CD14-positive monocyte (primary cell): ENCODE measurements at regions not wholly inside any gene's neighbourhood (a gene's known extent, or its start where the extent isn't known, plus 50 kb on each side); places are given as distances from the start of the nearest gene placed in this dataset.

Experiments used
- DNase-seq, 3 donors: peaks; one replicate each; pipeline ENCODE4 v3.0.0-alpha.2; 2011 to 2022
- H2AFZ ChIP-seq: 2 replicates; pipeline ENCODE4 v1.6.0; 2012; ENCODE audit warnings: mild to moderate bottlenecking, low read depth, low read length, inconsistent platforms; ENCODE audit not compliant: insufficient read depth, poor library complexity, severe bottlenecking
- H3K27ac ChIP-seq, 2 donors: 1 replicate in 1 of 2; 2 replicates in 1 of 2; pipeline ENCODE4 v1.5.1; 2012 to 2013; ENCODE audit warnings: low read length in 2 of 2, control low read depth in 1 of 2, inconsistent platforms in 1 of 2, low read depth in 1 of 2, mild to moderate bottlenecking in 1 of 2
- H3K27me3 ChIP-seq, 2 donors: one replicate each; pipeline versions ENCODE4 v1.6.0 to v1.6.1; 2011 to 2013; ENCODE audit warnings: low read length in 2 of 2; ENCODE audit not compliant: control insufficient read depth in 2 of 2, insufficient read depth in 2 of 2
- H3K36me3 ChIP-seq, 2 donors: replicated peaks in 1 of 2; 1 replicate in 1 of 2; 2 replicates in 1 of 2; pipeline versions ENCODE4 v1.5.1 to v1.6.1; 2012 to 2013; ENCODE audit warnings: low read length in 2 of 2, control low read depth in 1 of 2, inconsistent platforms in 1 of 2, mild to moderate bottlenecking in 1 of 2; ENCODE audit not compliant: insufficient read depth in 2 of 2, control insufficient read depth in 1 of 2
- H3K4me1 ChIP-seq, 2 donors: 1 replicate in 1 of 2; 2 replicates in 1 of 2; pipeline versions ENCODE4 v1.5.1 to v1.6.1; 2012 to 2013; ENCODE audit warnings: low read length in 2 of 2, control low read depth in 1 of 2, inconsistent platforms in 1 of 2, mild to moderate bottlenecking in 1 of 2, moderate library complexity in 1 of 2; ENCODE audit not compliant: insufficient read depth in 2 of 2, control insufficient read depth in 1 of 2
- H3K4me2 ChIP-seq: replicated peaks from 2 replicates; pipeline ENCODE3; 2012; ENCODE audit warnings: low read length, moderate library complexity, mild to moderate bottlenecking; ENCODE audit not compliant: poor library complexity, severe bottlenecking; ENCODE audit errors: extremely low read depth
- H3K4me3 ChIP-seq, 3 experiments: fragments of 200-600 bp in 1 of 3; sonication (generic) in 1 of 3; replicated peaks in 1 of 3; 1 replicate in 2 of 3; 2 replicates in 1 of 3; pipeline ENCODE4 v1.5.1; 2011 to 2013; ENCODE audit warnings: low read length in 3 of 3, mild to moderate bottlenecking in 3 of 3, control low read depth in 2 of 3, low read depth in 2 of 3, inconsistent platforms in 1 of 3, moderate library complexity in 1 of 3
- H3K79me2 ChIP-seq: 2 replicates; pipeline ENCODE4 v1.6.0; 2012; ENCODE audit warnings: mild to moderate bottlenecking, control low read depth, inconsistent platforms, low read length, moderate library complexity; ENCODE audit not compliant: insufficient read depth
- H3K9ac ChIP-seq: 2 replicates; pipeline ENCODE4 v1.6.0; 2017; ENCODE audit warnings: low read length, mild to moderate bottlenecking; ENCODE audit not compliant: insufficient read depth, poor library complexity, severe bottlenecking
- H3K9me3 ChIP-seq, 2 donors: replicated peaks in 1 of 2; 1 replicate in 1 of 2; 2 replicates in 1 of 2; pipeline versions ENCODE4 v1.5.1 to v1.6.1; 2012 to 2013; ENCODE audit warnings: low read length in 2 of 2, control low read depth in 1 of 2; ENCODE audit not compliant: control insufficient read depth in 1 of 2, insufficient read depth in 1 of 2
- H4K20me1 ChIP-seq: 2 replicates; pipeline ENCODE4 v1.6.0; 2012; ENCODE audit warnings: mild to moderate bottlenecking, low read length, control low read depth, moderate library complexity; ENCODE audit not compliant: insufficient read depth
- H3K27ac Mint-ChIP-seq, 7 donors: one replicate each; pipeline ENCODE4 v1.8.0; 2020; ENCODE audit warnings: mild to moderate bottlenecking in 7 of 7, mixed read lengths in 7 of 7, moderate library complexity in 6 of 7, inconsistent platforms in 2 of 7
- H3K27me3 Mint-ChIP-seq, 3 donors: one replicate each; pipeline ENCODE4 v1.8.0; 2021 to 2022; ENCODE audit warnings: low read depth in 3 of 3, mild to moderate bottlenecking in 3 of 3, mixed read lengths in 3 of 3, moderate library complexity in 3 of 3, inconsistent platforms in 1 of 3
- H3K36me3 Mint-ChIP-seq, 2 donors: one replicate each; pipeline ENCODE4 v1.8.0; 2020; ENCODE audit warnings: mixed read lengths in 2 of 2, inconsistent platforms in 1 of 2, mild to moderate bottlenecking in 1 of 2
- H3K4me1 Mint-ChIP-seq: one replicate; pipeline ENCODE4 v1.8.0; 2020; ENCODE audit warnings: mild to moderate bottlenecking, mixed read lengths
- H3K4me3 Mint-ChIP-seq, 2 donors: one replicate each; pipeline ENCODE4 v1.8.0; 2020; ENCODE audit warnings: mild to moderate bottlenecking in 2 of 2, mixed read lengths in 2 of 2, moderate library complexity in 1 of 2
- H3K9me3 Mint-ChIP-seq, 7 donors: one replicate each; pipeline ENCODE4 v1.8.0; 2020 to 2022; ENCODE audit warnings: mixed read lengths in 7 of 7, mild to moderate bottlenecking in 6 of 7, moderate library complexity in 6 of 7, inconsistent platforms in 2 of 7
- WGBS: methylation state at CpG from one replicate; pipeline ENCODE4 v1.1.5; 2013; ENCODE audit warnings: missing lambda C conversion rate; ENCODE audit not compliant: insufficient coverage; 5-methylcytosine and 5-hydroxymethylcytosine counted together
- intact Hi-C, 2 donors: fragments of 100-400 bp; cut with micrococcal nuclease; formaldehyde crosslinking; loops; one replicate each; pipeline versions ENCODE4 v1.15.0 to v1.15.1; 2023
- TF ChIP-seq, protein P1 (sequence below): fragments of 200-600 bp; IDR thresholded peaks from one replicate; pipeline ENCODE4 v1.8.0; 2022; ENCODE audit warnings: antibody characterized with exemption, mild to moderate bottlenecking

DNA sequence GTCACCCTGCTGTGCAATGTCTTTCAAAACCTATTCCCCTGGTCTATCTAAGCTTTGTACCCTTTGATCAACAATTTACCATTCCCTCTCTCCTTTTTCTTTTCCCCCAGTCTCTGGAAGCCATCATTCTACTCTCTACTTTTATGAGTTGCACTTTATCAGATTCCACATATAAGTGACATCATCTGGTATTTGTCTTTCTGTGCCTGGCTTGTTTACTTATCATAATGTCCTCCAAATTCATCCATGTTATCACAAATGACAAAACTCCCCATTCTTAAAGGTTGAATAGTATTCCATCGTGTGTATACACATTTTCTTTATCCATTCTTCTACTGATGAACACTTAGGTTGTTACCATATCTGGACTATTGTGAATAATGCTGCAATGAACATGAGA lies 344.2 kb upstream of the CCNH start:
- Mint-ChIP-seq H3K4me1 (no peaks in the 10 kb centered on the region), H3K4me3 (no peak overlapping the region), H3K9me3 (peaks cover 0 to 3% (median 0%) of the 10 kb centered on the region in 7 donors), H3K27me3 (peaks cover 0 to 3% (median 0%) of the 10 kb centered on the region in 3 donors), H3K27ac (no peak overlapping the region), H3K36me3 (no peaks in the 10 kb centered on the region)
- no peaks in the 10 kb centered on the region for H3K27me3 ChIP-seq
- H3K36me3 ChIP-seq, result no peaks in the 10 kb centered on the region
- no peaks in the 10 kb centered on the region for H3K9me3 ChIP-seq
- TF ChIP-seq, protein P1, sequence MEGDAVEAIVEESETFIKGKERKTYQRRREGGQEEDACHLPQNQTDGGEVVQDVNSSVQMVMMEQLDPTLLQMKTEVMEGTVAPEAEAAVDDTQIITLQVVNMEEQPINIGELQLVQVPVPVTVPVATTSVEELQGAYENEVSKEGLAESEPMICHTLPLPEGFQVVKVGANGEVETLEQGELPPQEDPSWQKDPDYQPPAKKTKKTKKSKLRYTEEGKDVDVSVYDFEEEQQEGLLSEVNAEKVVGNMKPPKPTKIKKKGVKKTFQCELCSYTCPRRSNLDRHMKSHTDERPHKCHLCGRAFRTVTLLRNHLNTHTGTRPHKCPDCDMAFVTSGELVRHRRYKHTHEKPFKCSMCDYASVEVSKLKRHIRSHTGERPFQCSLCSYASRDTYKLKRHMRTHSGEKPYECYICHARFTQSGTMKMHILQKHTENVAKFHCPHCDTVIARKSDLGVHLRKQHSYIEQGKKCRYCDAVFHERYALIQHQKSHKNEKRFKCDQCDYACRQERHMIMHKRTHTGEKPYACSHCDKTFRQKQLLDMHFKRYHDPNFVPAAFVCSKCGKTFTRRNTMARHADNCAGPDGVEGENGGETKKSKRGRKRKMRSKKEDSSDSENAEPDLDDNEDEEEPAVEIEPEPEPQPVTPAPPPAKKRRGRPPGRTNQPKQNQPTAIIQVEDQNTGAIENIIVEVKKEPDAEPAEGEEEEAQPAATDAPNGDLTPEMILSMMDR, result no peak
- no CpG with 5 or more reads among the region's 1 CpG for whole genome bisulfite sequencing
- H3K27ac ChIP-seq, result no peak overlapping the region
- H3K4me2 ChIP-seq, result no peak overlapping the region
- intact Hi-C loops, result no loop called here
- no peak overlapping the region for H3K4me3 ChIP-seq
- DNase-seq, result no peak
- no peaks in the 10 kb centered on the region for H4K20me1 ChIP-seq
- H3K9ac ChIP-seq, result no peak overlapping the region
- no peaks in the 10 kb centered on the region for H3K79me2 ChIP-seq
- no peak overlapping the region for H2AFZ ChIP-seq
- no peaks in the 10 kb centered on the region for H3K4me1 ChIP-seq

DNA sequence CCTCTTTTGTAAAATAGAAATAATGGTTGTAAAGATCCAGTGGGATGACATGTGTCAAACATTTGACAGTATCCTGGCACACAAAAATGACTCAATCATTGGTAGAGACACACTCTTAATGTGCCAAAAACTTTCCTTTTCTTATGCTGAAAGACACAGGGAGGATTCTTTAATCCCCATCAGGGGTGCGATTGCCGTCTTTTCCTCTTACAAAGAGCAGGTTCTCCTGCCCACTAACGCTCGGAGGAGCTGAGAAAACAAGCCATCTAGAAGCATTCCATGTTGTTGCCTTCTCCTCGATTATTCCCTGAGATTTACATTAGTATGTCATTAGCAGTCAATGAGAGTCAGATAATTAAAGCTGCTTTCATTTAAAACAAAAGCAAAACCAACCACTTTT lies 342.6 kb upstream of the CCNH start:
- Mint-ChIP-seq H3K27me3 (peaks cover 0 to 3% (median 1%) of the 10 kb centered on the region in 3 donors), H3K9me3 (peaks cover 0 to 3% (median 0%) of the 10 kb centered on the region in 7 donors), H3K27ac (no peak overlapping the region), H3K36me3 (no peaks in the 10 kb centered on the region), H3K4me1 (no peaks in the 10 kb centered on the region), H3K4me3 (no peak overlapping the region)
- no peak overlapping the region for H3K4me2 ChIP-seq
- H3K27me3 ChIP-seq, result no peaks in the 10 kb centered on the region
- no peaks in the 10 kb centered on the region for H3K9me3 ChIP-seq
- no peaks in the 10 kb centered on the region for H4K20me1 ChIP-seq
- 79% methylated on average over 2 of the region's 5 CpGs for WGBS
- no peak overlapping the region for H3K9ac ChIP-seq
- intact Hi-C loops, result no loop called here
- H3K36me3 ChIP-seq, result no peaks in the 10 kb centered on the region
- TF ChIP-seq, protein P1, result no peak
- H3K27ac ChIP-seq, result no peak overlapping the region
- DNase-seq, result no peak
- H3K79me2 ChIP-seq, result no peaks in the 10 kb centered on the region
- no peak overlapping the region for H2AFZ ChIP-seq
- no peak overlapping the region for H3K4me3 ChIP-seq
- H3K4me1 ChIP-seq, result no peaks in the 10 kb centered on the region
